ENCODE measurements at regions not wholly inside any gene's neighbourhood (a gene's known extent, or its start where the extent isn't known, plus 50 kb on each side); places are given as distances from the start of the nearest gene placed in this dataset.

GRCh38 chr9:89754193-89754592, 149.4 kb downstream of the GADD45G start:
- TF ChIP-seq CTCF (conservative IDR thresholded peaks at IDR 0.05 in 1 of 2, IDR thresholded peaks at IDR 0.05 in 1 of 2; ENCODE audit: extremely low read depth in 1 of 2, insufficient read depth in 1 of 2, low read depth in 1 of 2, low read length in 2 of 2) (no peak), EZH2 (IDR thresholded peaks at IDR 0.05; ENCODE audit: borderline replicate concordance, low read length) (no peak)

Data from mammary epithelial cell (primary cell).